OCI-LY1 (cell line): ENCODE measurements at regions not wholly inside any gene's neighbourhood (a gene's known extent, or its start where the extent isn't known, plus 50 kb on each side); places are given as distances from the start of the nearest gene placed in this dataset.

Experiments used
- EZH2 ChIP-seq: fragments of 200-600 bp; sonication (generic), shearing (Covaris generic); IDR thresholded peaks from 2 replicates; pipeline ENCODE4 v1.8.0; 2017; ENCODE audit warnings: borderline replicate concordance, mixed run types, mild to moderate bottlenecking, antibody characterized with exemption, low read length, moderate library complexity, mixed read lengths
- TF ChIP-seq, protein P1 (sequence below): fragments of 200-600 bp; sonication (generic), shearing (Covaris generic); IDR thresholded peaks from 2 replicates; pipeline ENCODE4 v1.5.1; 2017; ENCODE audit warnings: mild to moderate bottlenecking, antibody characterized with exemption, low read length, moderate library complexity, mixed read lengths

DNA sequence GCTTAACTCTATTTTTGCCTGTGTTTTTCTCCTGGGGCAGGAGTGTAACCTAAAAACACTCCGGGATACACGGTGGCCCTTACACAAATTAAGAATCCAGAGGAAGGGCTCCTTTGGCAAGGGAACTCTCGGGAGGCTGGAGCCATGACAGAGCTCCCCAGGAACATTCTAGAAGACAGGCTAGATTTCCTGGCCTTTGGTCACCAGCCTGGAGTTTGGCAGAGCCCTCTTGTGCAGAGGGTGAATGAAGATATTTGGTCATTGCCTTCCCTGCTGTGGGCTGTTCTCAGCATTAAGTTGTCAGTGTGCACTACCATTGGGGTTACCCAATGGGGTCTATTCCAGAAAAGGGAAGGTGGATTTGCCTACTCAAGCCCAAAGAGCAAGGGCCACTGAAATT, 53.8 kb upstream of the LNX1 start:
- TF ChIP-seq, protein P1, sequence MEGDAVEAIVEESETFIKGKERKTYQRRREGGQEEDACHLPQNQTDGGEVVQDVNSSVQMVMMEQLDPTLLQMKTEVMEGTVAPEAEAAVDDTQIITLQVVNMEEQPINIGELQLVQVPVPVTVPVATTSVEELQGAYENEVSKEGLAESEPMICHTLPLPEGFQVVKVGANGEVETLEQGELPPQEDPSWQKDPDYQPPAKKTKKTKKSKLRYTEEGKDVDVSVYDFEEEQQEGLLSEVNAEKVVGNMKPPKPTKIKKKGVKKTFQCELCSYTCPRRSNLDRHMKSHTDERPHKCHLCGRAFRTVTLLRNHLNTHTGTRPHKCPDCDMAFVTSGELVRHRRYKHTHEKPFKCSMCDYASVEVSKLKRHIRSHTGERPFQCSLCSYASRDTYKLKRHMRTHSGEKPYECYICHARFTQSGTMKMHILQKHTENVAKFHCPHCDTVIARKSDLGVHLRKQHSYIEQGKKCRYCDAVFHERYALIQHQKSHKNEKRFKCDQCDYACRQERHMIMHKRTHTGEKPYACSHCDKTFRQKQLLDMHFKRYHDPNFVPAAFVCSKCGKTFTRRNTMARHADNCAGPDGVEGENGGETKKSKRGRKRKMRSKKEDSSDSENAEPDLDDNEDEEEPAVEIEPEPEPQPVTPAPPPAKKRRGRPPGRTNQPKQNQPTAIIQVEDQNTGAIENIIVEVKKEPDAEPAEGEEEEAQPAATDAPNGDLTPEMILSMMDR, result no peak
- TF ChIP-seq EZH2, result no peak
